Breast epithelium (tissue), 4 donors: ENCODE measurements at regions not wholly inside any gene's neighbourhood (a gene's known extent, or its start where the extent isn't known, plus 50 kb on each side); places are given as distances from the start of the nearest gene placed in this dataset.

Experiments used
- DNase-seq, 2 donors: peaks; one replicate each; pipeline ENCODE4 v3.0.0-alpha.2; 2019; ENCODE audit warnings: low spot score in 2 of 2
- H3K27ac ChIP-seq, 2 donors: fragments of 200-600 bp; sonication (generic) in 1 of 2; one replicate each; pipeline ENCODE4 v1.5.1; 2016 to 2019; ENCODE audit warnings: mild to moderate bottlenecking in 1 of 2
- H3K27me3 ChIP-seq, 2 donors: fragments of 200-600 bp; sonication (generic) in 1 of 2; one replicate each; pipeline versions ENCODE4 v1.5.1 to v1.6.0; 2017 to 2019; ENCODE audit warnings: control low read depth in 1 of 2, mild to moderate bottlenecking in 1 of 2
- H3K36me3 ChIP-seq: fragments of 200-600 bp; one replicate; pipeline ENCODE4 v1.5.1; 2019
- H3K4me1 ChIP-seq, 2 donors: fragments of 200-600 bp; sonication (generic); one replicate each; pipeline ENCODE4 v1.5.1; 2016 to 2019; ENCODE audit warnings: control low read depth in 1 of 2
- H3K4me3 ChIP-seq, 3 donors: fragments of 200-600 bp; sonication (generic); 1 replicate in 2 of 3; 2 replicates in 1 of 3; pipeline ENCODE4 v1.5.1; 2016 to 2019; ENCODE audit warnings: mild to moderate bottlenecking in 3 of 3, moderate library complexity in 2 of 3
- H3K9me3 ChIP-seq, 2 donors: fragments of 200-600 bp; sonication (generic) in 1 of 2; one replicate each; pipeline ENCODE4 v1.5.1; 2016 to 2019; ENCODE audit warnings: control low read depth in 1 of 2
- CTCF ChIP-seq, 3 donors: fragments of 450-650 bp; IDR thresholded peaks; one replicate each; pipeline ENCODE4 v1.5.1; 2016 to 2017; ENCODE audit warnings: antibody characterized with exemption in 3 of 3, mild to moderate bottlenecking in 3 of 3, moderate library complexity in 3 of 3
- POLR2A ChIP-seq: fragments of 450-650 bp; IDR thresholded peaks from one replicate; pipeline ENCODE4 v1.6.1; 2016; ENCODE audit warnings: antibody characterized with exemption, mild to moderate bottlenecking, moderate library complexity
- POLR2AphosphoS5 ChIP-seq, 3 donors: sonication (generic); formaldehyde crosslinking; IDR thresholded peaks; one replicate each; pipeline ENCODE4 v1.6.1; 2017; ENCODE audit warnings: antibody characterized with exemption in 3 of 3
- intact Hi-C: fragments of 100-400 bp; cut with DNase I; formaldehyde crosslinking; loops from one replicate; pipeline ENCODE4 v1.15.1; 2023; ENCODE audit warnings: low total_unique reads

- H3K4me1 ChIP-seq: no peaks in the 10 kb centered on the region
- no peaks in the 10 kb centered on the region for H3K27me3 ChIP-seq
These were observed 85.8 kb upstream of the ST6GALNAC5 start for GRCh38 chr1:76781447-76781846.

GRCh38 chr1:76782809-76783208 is 84.5 kb upstream of the ST6GALNAC5 start:
- peaks cover 0 to 7% of the 10 kb centered on the region in 2 donors for H3K9me3 ChIP-seq
- TF ChIP-seq POLR2A (no peak), CTCF (IDR thresholded peaks at IDR 0.05) (no peak), POLR2AphosphoS5 (IDR thresholded peaks at IDR 0.05) (no peak)
- DNase-seq: no peak

More at GRCh38 chr1:76781447-76781846, 85.8 kb upstream of the ST6GALNAC5 start:
- TF ChIP-seq POLR2AphosphoS5 (IDR thresholded peaks at IDR 0.05) (no peak), CTCF (IDR thresholded peaks at IDR 0.05) (no peak), POLR2A (no peak)
- Histone ChIP-seq H3K36me3 (no peaks in the 10 kb centered on the region), H3K9me3 (peaks cover 0 to 7% of the 10 kb centered on the region in 2 donors), H3K4me3 (no peak overlapping the region), H3K27ac (no peak overlapping the region)
- intact Hi-C loops: no loop called here
- DNase-seq: no peak

GRCh38 chr1:76784502-76784901 is 82.8 kb upstream of the ST6GALNAC5 start:
- intact Hi-C loops: no loop called here
- Histone ChIP-seq H3K9me3 (peaks cover 0 to 7% of the 10 kb centered on the region in 2 donors), H3K36me3 (no peaks in the 10 kb centered on the region), H3K4me3 (no peak overlapping the region), H3K27ac (no peak overlapping the region), H3K27me3 (no peaks in the 10 kb centered on the region), H3K4me1 (no peaks in the 10 kb centered on the region)
- DNase-seq: no peak
- no peak for TF ChIP-seq CTCF (IDR thresholded peaks at IDR 0.05)
- TF ChIP-seq POLR2AphosphoS5 (IDR thresholded peaks at IDR 0.05): no peak
- TF ChIP-seq POLR2A: no peak

More at GRCh38 chr1:76782809-76783208, 84.5 kb upstream of the ST6GALNAC5 start:
- no peaks in the 10 kb centered on the region for H3K27me3 ChIP-seq
- H3K4me3 ChIP-seq: no peak overlapping the region
- no peaks in the 10 kb centered on the region for H3K4me1 ChIP-seq
- no peaks in the 10 kb centered on the region for H3K36me3 ChIP-seq
- H3K27ac ChIP-seq: no peak overlapping the region
- intact Hi-C loops: no loop called here

GRCh38 chr1:76786222-76786621 is 81.1 kb upstream of the ST6GALNAC5 start:
- H3K27me3 ChIP-seq: no peaks in the 10 kb centered on the region
- no peak overlapping the region for H3K27ac ChIP-seq
- H3K36me3 ChIP-seq: no peaks in the 10 kb centered on the region
- TF ChIP-seq CTCF (IDR thresholded peaks at IDR 0.05) (no peak), POLR2AphosphoS5 (IDR thresholded peaks at IDR 0.05) (no peak), POLR2A (no peak)
- no peak overlapping the region for H3K4me3 ChIP-seq
- intact Hi-C loops: no loop called here
- H3K4me1 ChIP-seq: no peaks in the 10 kb centered on the region
- no peak for DNase-seq
- H3K9me3 ChIP-seq: peaks cover 0 to 7% of the 10 kb centered on the region in 2 donors

- H3K9me3 ChIP-seq: no peaks in the 10 kb centered on the region
These were observed 73.7 kb upstream of the ST6GALNAC5 start for GRCh38 chr1:76793594-76793993.

More at GRCh38 chr1:76793594-76793993, 73.7 kb upstream of the ST6GALNAC5 start:
- Histone ChIP-seq H3K27ac (no peak overlapping the region), H3K27me3 (no peaks in the 10 kb centered on the region), H3K4me1 (no peaks in the 10 kb centered on the region), H3K36me3 (no peaks in the 10 kb centered on the region), H3K4me3 (no peak overlapping the region)
- no peak for DNase-seq
- TF ChIP-seq POLR2A (no peak), POLR2AphosphoS5 (IDR thresholded peaks at IDR 0.05) (no peak), CTCF (IDR thresholded peaks at IDR 0.05) (no peak)
- intact Hi-C loops: no loop called here
